Gastroesophageal sphincter (tissue), 4 donors: ENCODE measurements at regions not wholly inside any gene's neighbourhood (a gene's known extent, or its start where the extent isn't known, plus 50 kb on each side); places are given as distances from the start of the nearest gene placed in this dataset.
A peak's percentile ranks its signal among the peaks of the same experiment; 100 is the strongest.

Experiments used
- ATAC-seq: fragments of 150-250 bp; one replicate; pipeline ENCODE4 v1.9.1; 2016; ENCODE audit warnings: mild to moderate bottlenecking, moderate library complexity
- H3K27ac ChIP-seq, 4 donors: fragments of 200-600 bp; sonication (generic) in 3 of 4; 1 replicate in 3 of 4; 2 replicates in 1 of 4; pipeline ENCODE4 v1.5.1; 2016 to 2019
- H3K27me3 ChIP-seq: fragments of 200-600 bp; sonication (generic); one replicate; pipeline ENCODE4 v1.5.1; 2019
- H3K36me3 ChIP-seq, 2 donors: fragments of 200-600 bp; sonication (generic); one replicate each; pipeline ENCODE4 v1.5.1; 2019; ENCODE audit warnings: control low read depth in 1 of 2
- H3K4me1 ChIP-seq, 3 donors: fragments of 200-600 bp; sonication (generic); 1 replicate in 2 of 3; 2 replicates in 1 of 3; pipeline ENCODE4 v1.5.1; 2016 to 2019; ENCODE audit warnings: control low read depth in 2 of 3
- H3K4me3 ChIP-seq, 2 donors: fragments of 200-600 bp; sonication (generic); one replicate each; pipeline ENCODE4 v1.5.1; 2019; ENCODE audit warnings: mild to moderate bottlenecking in 1 of 2, moderate library complexity in 1 of 2
- H3K9me3 ChIP-seq, 3 donors: fragments of 200-600 bp; sonication (generic); one replicate each; pipeline ENCODE4 v1.5.1; 2017 to 2019; ENCODE audit warnings: control low read depth in 2 of 3
- CTCF ChIP-seq, 4 experiments: fragments of 200-600 bp in 2 of 4; fragments of 450-650 bp in 2 of 4; sonication (generic) in 1 of 4; IDR thresholded peaks; one replicate each; pipeline ENCODE4 v1.5.1; 2017 to 2019; ENCODE audit warnings: antibody characterized with exemption in 4 of 4, mild to moderate bottlenecking in 2 of 4, moderate library complexity in 2 of 4
- EP300 ChIP-seq: sonication (generic); formaldehyde crosslinking; IDR thresholded peaks from one replicate; pipeline ENCODE4 v1.6.1; 2017; ENCODE audit warnings: antibody characterized with exemption, mild to moderate bottlenecking
- POLR2A ChIP-seq, 2 donors: fragments of 450-650 bp; IDR thresholded peaks; one replicate each; pipeline ENCODE4 v1.6.1; 2017; ENCODE audit warnings: antibody characterized with exemption in 2 of 2, mild to moderate bottlenecking in 2 of 2, moderate library complexity in 1 of 2
- POLR2AphosphoS5 ChIP-seq: sonication (generic); formaldehyde crosslinking; IDR thresholded peaks from one replicate; pipeline ENCODE4 v1.6.1; 2017; ENCODE audit warnings: antibody characterized with exemption
- WGBS, 2 donors: methylation state at CpG; one replicate each; pipeline ENCODE4 v1.1.5; 2018; ENCODE audit warnings: low coverage in 1 of 2; 5-methylcytosine and 5-hydroxymethylcytosine counted together

GRCh38 chr21:31560479-31560878, 99.0 kb upstream of the SOD1 start:
- H3K27ac ChIP-seq: no peak overlapping the region
- TF ChIP-seq CTCF (IDR thresholded peaks at IDR 0.05): no peak
- no peak for TF ChIP-seq POLR2A (IDR thresholded peaks at IDR 0.05)
- no peak for TF ChIP-seq EP300
- TF ChIP-seq POLR2AphosphoS5: no peak
- H3K4me3 ChIP-seq: no peak overlapping the region
- peaks cover 72% of the 10 kb centered on the region for H3K27me3 ChIP-seq
- no peak for ATAC-seq
- no peaks in the 10 kb centered on the region for H3K9me3 ChIP-seq
- no peaks in the 10 kb centered on the region for H3K36me3 ChIP-seq
- 83 to 89% methylated on average over 1 to 4 of the region's 6 CpGs for WGBS, 2 donors
- peaks cover 0 to 28% (median 11%) of the 10 kb centered on the region in 3 donors for H3K4me1 ChIP-seq

- Histone ChIP-seq H3K9me3 (no peaks in the 10 kb centered on the region), H3K27me3 (peaks cover 80% of the 10 kb centered on the region), H3K4me3 (peak overlapping the region; percentile 24 to 60), H3K4me1 (peaks cover 0 to 28% (median 11%) of the 10 kb centered on the region in 3 donors), H3K36me3 (no peaks in the 10 kb centered on the region), H3K27ac (no peak overlapping the region)
- no peak for TF ChIP-seq POLR2AphosphoS5
- no peak for TF ChIP-seq POLR2A (IDR thresholded peaks at IDR 0.05)
- TF ChIP-seq EP300: no peak
- no peak for TF ChIP-seq CTCF (IDR thresholded peaks at IDR 0.05)
- 2% methylated on average over 16 of the region's 54 CpGs; no CpG with 5 or more reads in 1 of the 2 donors for WGBS, 2 donors
- ATAC-seq: peak; percentile 88
Measured at GRCh38 chr21:31559368-31560119, 99.9 kb upstream of the SOD1 start.

GRCh38 chr21:31558962-31559367, 100.5 kb upstream of the SOD1 start:
- peak; percentile 96 for ATAC-seq
- WGBS, 2 donors: no CpG with 5 or more reads among the region's 59 CpGs
- Histone ChIP-seq H3K27me3 (peaks cover 86% of the 10 kb centered on the region), H3K36me3 (no peaks in the 10 kb centered on the region), H3K4me3 (peak overlapping the region; percentile 24 to 60), H3K4me1 (peaks cover 0 to 28% (median 11%) of the 10 kb centered on the region in 3 donors), H3K9me3 (no peaks in the 10 kb centered on the region), H3K27ac (no peak overlapping the region)
- TF ChIP-seq POLR2AphosphoS5: no peak
- peak in 1 of 4 experiments; percentile 34 for TF ChIP-seq CTCF (IDR thresholded peaks at IDR 0.05)

- WGBS, 2 donors: no CpG with 5 or more reads among the region's 91 CpGs
- Histone ChIP-seq H3K4me3 (peak overlapping the region in 1 of 2 donors; percentile 60), H3K4me1 (peaks cover 0 to 28% (median 11%) of the 10 kb centered on the region in 3 donors), H3K27me3 (peaks cover 92% of the 10 kb centered on the region), H3K36me3 (no peaks in the 10 kb centered on the region), H3K27ac (no peak overlapping the region), H3K9me3 (no peaks in the 10 kb centered on the region)
- ATAC-seq: peak; percentile 30
- no peak for TF ChIP-seq EP300
- TF ChIP-seq CTCF (IDR thresholded peaks at IDR 0.05): no peak
- no peak for TF ChIP-seq POLR2A (IDR thresholded peaks at IDR 0.05)
- no peak for TF ChIP-seq POLR2AphosphoS5
Measured at GRCh38 chr21:31558189-31558961, 101.1 kb upstream of the SOD1 start.
